ENCODE measurements at regions not wholly inside any gene's neighbourhood (a gene's known extent, or its start where the extent isn't known, plus 50 kb on each side); places are given as distances from the start of the nearest gene placed in this dataset.
A peak's percentile ranks its signal among the peaks of the same experiment; 100 is the strongest.

GRCh38 chr12:30807695-30808034, 52.9 kb upstream of the CAPRIN2 start:
- ATAC-seq: no peak
- H3K4me3 ChIP-seq: no peak overlapping the region
- no peaks in the 10 kb centered on the region for H3K27me3 ChIP-seq
- H3K36me3 ChIP-seq: no peaks in the 10 kb centered on the region
- no peak for DNase-seq
- intact Hi-C loops (cut with DNase I): no loop called here
- no peaks in the 10 kb centered on the region for H3K9me3 ChIP-seq
- no peak overlapping the region for H3K27ac ChIP-seq
- TF ChIP-seq, protein P1, sequence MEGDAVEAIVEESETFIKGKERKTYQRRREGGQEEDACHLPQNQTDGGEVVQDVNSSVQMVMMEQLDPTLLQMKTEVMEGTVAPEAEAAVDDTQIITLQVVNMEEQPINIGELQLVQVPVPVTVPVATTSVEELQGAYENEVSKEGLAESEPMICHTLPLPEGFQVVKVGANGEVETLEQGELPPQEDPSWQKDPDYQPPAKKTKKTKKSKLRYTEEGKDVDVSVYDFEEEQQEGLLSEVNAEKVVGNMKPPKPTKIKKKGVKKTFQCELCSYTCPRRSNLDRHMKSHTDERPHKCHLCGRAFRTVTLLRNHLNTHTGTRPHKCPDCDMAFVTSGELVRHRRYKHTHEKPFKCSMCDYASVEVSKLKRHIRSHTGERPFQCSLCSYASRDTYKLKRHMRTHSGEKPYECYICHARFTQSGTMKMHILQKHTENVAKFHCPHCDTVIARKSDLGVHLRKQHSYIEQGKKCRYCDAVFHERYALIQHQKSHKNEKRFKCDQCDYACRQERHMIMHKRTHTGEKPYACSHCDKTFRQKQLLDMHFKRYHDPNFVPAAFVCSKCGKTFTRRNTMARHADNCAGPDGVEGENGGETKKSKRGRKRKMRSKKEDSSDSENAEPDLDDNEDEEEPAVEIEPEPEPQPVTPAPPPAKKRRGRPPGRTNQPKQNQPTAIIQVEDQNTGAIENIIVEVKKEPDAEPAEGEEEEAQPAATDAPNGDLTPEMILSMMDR (IDR thresholded peaks at IDR 0.05): no peak
- no peaks in the 10 kb centered on the region for H3K4me1 ChIP-seq

DNA sequence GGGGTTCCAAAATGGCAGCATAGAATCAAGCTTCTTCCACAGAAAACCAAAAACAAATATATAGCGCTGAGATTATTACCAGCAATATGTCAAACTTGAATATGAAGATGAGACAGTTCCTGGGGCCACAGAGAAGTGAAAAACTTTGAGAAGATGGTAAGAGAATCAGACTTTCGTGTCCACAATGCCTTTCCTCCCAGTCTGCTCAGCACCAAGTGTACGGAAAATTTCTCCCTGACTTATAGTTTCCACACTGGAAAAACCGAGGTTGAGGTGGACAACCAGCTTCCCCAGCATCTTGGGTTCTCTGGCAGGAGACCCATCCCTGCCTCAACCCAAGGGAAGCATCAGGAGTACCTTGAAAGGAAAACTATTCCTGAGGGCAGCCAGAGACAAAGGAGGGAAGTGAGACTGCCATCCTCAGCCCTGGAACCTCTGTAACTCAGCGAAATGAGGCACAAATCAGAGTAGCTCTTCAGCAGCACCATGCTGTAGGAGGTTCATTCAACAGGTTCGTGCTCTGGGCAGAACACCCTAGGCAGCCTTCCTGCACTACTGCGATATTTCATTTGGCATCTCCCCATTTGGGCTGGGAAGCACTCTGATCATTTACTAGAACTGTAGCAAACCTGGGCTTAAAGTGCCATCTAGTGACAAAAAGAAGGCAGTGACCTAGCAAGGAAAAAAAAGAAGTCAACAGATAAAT, 52.4 kb upstream of the CAPRIN2 start:
- Histone ChIP-seq H3K4me3 (no peak overlapping the region), H3K36me3 (no peaks in the 10 kb centered on the region), H3K4me1 (no peaks in the 10 kb centered on the region), H3K9me3 (no peaks in the 10 kb centered on the region), H3K27ac (no peak overlapping the region), H3K27me3 (no peaks in the 10 kb centered on the region)
- ATAC-seq: peak; percentile 90
- DNase-seq: no peak
- TF ChIP-seq, protein P1 (IDR thresholded peaks at IDR 0.05): peak; percentile 78
- intact Hi-C loops (cut with DNase I): no loop called here

- H3K27ac ChIP-seq: no peak overlapping the region
- ATAC-seq: no peak
- TF ChIP-seq, protein P1 (IDR thresholded peaks at IDR 0.05): no peak
- intact Hi-C loops (cut with DNase I): no loop called here
- DNase-seq: no peak
- H3K9me3 ChIP-seq: no peaks in the 10 kb centered on the region
- H3K4me3 ChIP-seq: no peak overlapping the region
- no peaks in the 10 kb centered on the region for H3K27me3 ChIP-seq
- H3K36me3 ChIP-seq: no peaks in the 10 kb centered on the region
- H3K4me1 ChIP-seq: no peaks in the 10 kb centered on the region
These were observed 51.2 kb upstream of the CAPRIN2 start for GRCh38 chr12:30805959-30806358.

All from upper lobe of right lung (tissue), 1 donor.